ENCODE measurements at regions not wholly inside any gene's neighbourhood (a gene's known extent, or its start where the extent isn't known, plus 50 kb on each side); places are given as distances from the start of the nearest gene placed in this dataset.
"Not testable (repeated sequence)": the region's sequence is repeated elsewhere in the genome, so short reads cannot be mapped to it uniquely, and the experiment has no call there.

GRCh38 chr6:1230281-1230680, 81.6 kb upstream of the FOXQ1 start:
- no peak for DNase-seq

GRCh38 chr6:1229808-1230207, 82.1 kb upstream of the FOXQ1 start:
- DNase-seq: no peak

GRCh38 chr6:1229301-1229700, 82.6 kb upstream of the FOXQ1 start:
- no peak for DNase-seq

- no peak for DNase-seq
Observed at GRCh38 chr6:1228754-1229191, 83.1 kb upstream of the FOXQ1 start.

- no peak for DNase-seq
Observed at GRCh38 chr6:1227935-1228753, 83.8 kb upstream of the FOXQ1 start.

GRCh38 chr6:1227600-1227934, 84.3 kb upstream of the FOXQ1 start:
- no peak for DNase-seq

GRCh38 chr6:1226277-1227099, 85.4 kb upstream of the FOXQ1 start:
- DNase-seq: no peak

GRCh38 chr6:1224514-1224913, 87.4 kb upstream of the FOXQ1 start:
- no peak for DNase-seq

- DNase-seq: no peak
Observed at GRCh38 chr6:1222728-1223595, 88.9 kb upstream of the FOXQ1 start.

GRCh38 chr6:1217396-1217795, 94.5 kb upstream of the FOXQ1 start:
- no peak for DNase-seq

GRCh38 chr6:1216488-1216974, 95.4 kb upstream of the FOXQ1 start:
- DNase-seq: no peak

- DNase-seq: no peak
Observed at GRCh38 chr6:1215884-1216487, 95.9 kb upstream of the FOXQ1 start.

GRCh38 chr6:1215023-1215422, 96.9 kb upstream of the FOXQ1 start:
- DNase-seq: no peak

GRCh38 chr6:1212919-1213318, 99.0 kb upstream of the FOXQ1 start:
- no peak for DNase-seq

GRCh38 chr6:1212138-1212537, 99.8 kb upstream of the FOXQ1 start:
- not testable (repeated sequence) for DNase-seq

GRCh38 chr6:1210631-1211030, 101.3 kb upstream of the FOXQ1 start:
- DNase-seq: not testable (repeated sequence)

- no peak for DNase-seq
Observed at GRCh38 chr6:1208876-1209275, 103.0 kb upstream of the FOXQ1 start.

GRCh38 chr6:1203546-1203945, 108.4 kb upstream of the FOXQ1 start:
- no peak for DNase-seq

- no peak for DNase-seq
Observed at GRCh38 chr6:1202201-1202600, 109.7 kb upstream of the FOXQ1 start.

GRCh38 chr6:1201547-1202200, 110.2 kb upstream of the FOXQ1 start:
- no peak for DNase-seq

- no peak for DNase-seq
Observed at GRCh38 chr6:1200409-1201101, 111.3 kb upstream of the FOXQ1 start.

GRCh38 chr6:1200081-1200408, 111.9 kb upstream of the FOXQ1 start:
- no peak for DNase-seq

Data from activated CD4-positive, alpha-beta T cell treated with anti-CD3 and anti-CD28 coated beads, Interleukin-10, Interleukin-2, amounts not matched to agents 100 ng/mL and 50 ng/mL, durations not matched to agents 16 hours and 8 hours (primary cell).